ENCODE measurements at regions not wholly inside any gene's neighbourhood (a gene's known extent, or its start where the extent isn't known, plus 50 kb on each side); places are given as distances from the start of the nearest gene placed in this dataset.

DNA sequence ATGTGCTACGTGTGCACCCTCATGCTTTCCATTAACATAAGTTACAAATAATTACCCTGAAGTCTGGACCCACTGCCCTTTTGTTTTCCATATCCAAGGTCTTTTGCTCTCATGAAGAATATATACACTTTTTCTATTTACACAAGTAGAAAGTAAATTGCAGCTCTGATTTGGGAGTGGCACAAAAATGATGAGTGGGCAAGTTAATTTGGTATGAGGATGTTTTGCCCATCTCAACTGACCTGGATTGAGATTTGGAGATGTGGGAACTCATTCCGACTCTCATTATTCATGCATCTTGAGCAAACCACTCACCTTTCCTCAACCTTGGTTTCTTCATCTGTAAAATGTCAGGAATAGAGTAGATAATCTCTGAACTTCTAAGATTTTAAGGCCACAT, 53.6 kb upstream of the TMEM17 start:
- Histone ChIP-seq H3K4me3 (no peak overlapping the region), H3K4me1 (peaks cover 5 to 11% (median 6%) of the 10 kb centered on the region in 3 donors), H3K9me3 (no peaks in the 10 kb centered on the region), H3K27ac (no peak overlapping the region), H3K36me3 (no peaks in the 10 kb centered on the region), H3K27me3 (no peaks in the 10 kb centered on the region)
- 96 to 100% methylated on average over 2 of the region's 2 CpGs for WGBS, 2 donors (ENCODE audit: low coverage in 1 of 2)
- TF ChIP-seq POLR2AphosphoS5 (IDR thresholded peaks at IDR 0.05) (no peak), EP300 (IDR thresholded peaks at IDR 0.05) (no peak), POLR2A (IDR thresholded peaks at IDR 0.05) (no peak)
- TF ChIP-seq, protein P1, sequence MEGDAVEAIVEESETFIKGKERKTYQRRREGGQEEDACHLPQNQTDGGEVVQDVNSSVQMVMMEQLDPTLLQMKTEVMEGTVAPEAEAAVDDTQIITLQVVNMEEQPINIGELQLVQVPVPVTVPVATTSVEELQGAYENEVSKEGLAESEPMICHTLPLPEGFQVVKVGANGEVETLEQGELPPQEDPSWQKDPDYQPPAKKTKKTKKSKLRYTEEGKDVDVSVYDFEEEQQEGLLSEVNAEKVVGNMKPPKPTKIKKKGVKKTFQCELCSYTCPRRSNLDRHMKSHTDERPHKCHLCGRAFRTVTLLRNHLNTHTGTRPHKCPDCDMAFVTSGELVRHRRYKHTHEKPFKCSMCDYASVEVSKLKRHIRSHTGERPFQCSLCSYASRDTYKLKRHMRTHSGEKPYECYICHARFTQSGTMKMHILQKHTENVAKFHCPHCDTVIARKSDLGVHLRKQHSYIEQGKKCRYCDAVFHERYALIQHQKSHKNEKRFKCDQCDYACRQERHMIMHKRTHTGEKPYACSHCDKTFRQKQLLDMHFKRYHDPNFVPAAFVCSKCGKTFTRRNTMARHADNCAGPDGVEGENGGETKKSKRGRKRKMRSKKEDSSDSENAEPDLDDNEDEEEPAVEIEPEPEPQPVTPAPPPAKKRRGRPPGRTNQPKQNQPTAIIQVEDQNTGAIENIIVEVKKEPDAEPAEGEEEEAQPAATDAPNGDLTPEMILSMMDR (IDR thresholded peaks at IDR 0.05): no peak
- no peak for ATAC-seq

DNA sequence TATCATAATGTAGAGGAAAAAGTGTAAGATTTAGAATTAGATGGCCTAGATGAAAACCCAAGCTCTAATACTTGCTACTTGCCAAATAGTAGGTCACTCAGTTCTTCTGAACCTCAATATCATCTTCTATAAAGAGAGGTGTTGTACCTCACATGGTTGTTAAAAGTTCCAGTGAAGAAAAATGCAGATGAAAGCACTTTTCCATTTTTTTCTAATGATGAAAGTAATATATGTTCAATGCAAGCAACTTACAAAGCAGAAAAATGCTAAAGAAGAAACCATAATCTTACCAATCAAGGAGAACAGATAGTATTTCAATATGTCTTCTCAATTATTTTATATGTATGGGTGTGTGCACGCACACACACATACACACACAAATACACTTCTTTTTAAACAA, 52.7 kb upstream of the TMEM17 start:
- 78 to 100% methylated on average over 1 of the region's 1 CpG for WGBS, 2 donors (ENCODE audit: low coverage in 1 of 2)
- H3K4me3 ChIP-seq: no peak overlapping the region
- TF ChIP-seq, protein P1 (IDR thresholded peaks at IDR 0.05): no peak
- TF ChIP-seq POLR2AphosphoS5 (IDR thresholded peaks at IDR 0.05) (no peak), EP300 (IDR thresholded peaks at IDR 0.05) (no peak), POLR2A (IDR thresholded peaks at IDR 0.05) (no peak)

DNA sequence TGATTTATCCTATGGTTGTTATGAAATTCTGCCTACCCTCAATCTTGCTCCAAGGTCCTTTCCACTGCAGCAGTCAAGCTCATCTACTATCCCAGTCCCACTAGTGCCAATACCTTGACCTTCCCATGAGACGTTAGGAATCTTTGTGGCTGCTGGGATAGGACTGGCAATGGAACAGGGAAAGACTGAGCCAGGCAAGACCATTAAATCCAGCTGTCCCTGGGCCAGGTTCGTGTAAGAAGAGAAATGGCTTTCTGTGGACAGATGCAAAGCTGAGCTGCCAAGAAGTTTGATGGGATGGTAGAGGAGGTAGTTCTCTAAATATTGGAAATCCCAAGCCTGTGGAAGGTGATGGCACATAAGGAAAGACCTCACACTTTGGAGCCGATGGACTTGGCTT, 50.1 kb upstream of the TMEM17 start:
- no peak for ATAC-seq
- Histone ChIP-seq H3K9me3 (no peaks in the 10 kb centered on the region), H3K27ac (peak overlapping the region in 2 of 4 donors; percentile 14 to 33), H3K4me1 (peaks cover 5 to 11% (median 6%) of the 10 kb centered on the region in 3 donors), H3K27me3 (no peaks in the 10 kb centered on the region), H3K36me3 (no peaks in the 10 kb centered on the region), H3K4me3 (no peak overlapping the region)
- TF ChIP-seq POLR2A (IDR thresholded peaks at IDR 0.05) (no peak), POLR2AphosphoS5 (IDR thresholded peaks at IDR 0.05) (no peak), EP300 (IDR thresholded peaks at IDR 0.05) (no peak)
- TF ChIP-seq, protein P1 (IDR thresholded peaks at IDR 0.05): no peak
- WGBS, 2 donors (ENCODE audit: low coverage in 1 of 2): 3 to 20% methylated on average over 2 to 3 of the region's 3 CpGs

More for the DNA sequence above, 52.7 kb upstream of the TMEM17 start:
- no peak for ATAC-seq
- H3K9me3 ChIP-seq: no peaks in the 10 kb centered on the region
- H3K27me3 ChIP-seq: no peaks in the 10 kb centered on the region
- H3K27ac ChIP-seq: no peak overlapping the region
- H3K4me1 ChIP-seq: peaks cover 5 to 11% (median 6%) of the 10 kb centered on the region in 3 donors
- H3K36me3 ChIP-seq: no peaks in the 10 kb centered on the region
